Endometrium (tissue), 2 donors: ENCODE measurements at regions not wholly inside any gene's neighbourhood (a gene's known extent, or its start where the extent isn't known, plus 50 kb on each side); places are given as distances from the start of the nearest gene placed in this dataset.
A peak's percentile ranks its signal among the peaks of the same experiment; 100 is the strongest.
"Not testable (repeated sequence)": the region's sequence is repeated elsewhere in the genome, so short reads cannot be mapped to it uniquely, and the experiment has no call there.

Experiments used
- FAIRE-seq: peaks from 2 replicates; lab custom pipeline; 2012; peaks lifted over from hg19 to GRCh38; lab: Jason Lieb, UNC
- donor health status: control.
- donor health status: control.

DNA sequence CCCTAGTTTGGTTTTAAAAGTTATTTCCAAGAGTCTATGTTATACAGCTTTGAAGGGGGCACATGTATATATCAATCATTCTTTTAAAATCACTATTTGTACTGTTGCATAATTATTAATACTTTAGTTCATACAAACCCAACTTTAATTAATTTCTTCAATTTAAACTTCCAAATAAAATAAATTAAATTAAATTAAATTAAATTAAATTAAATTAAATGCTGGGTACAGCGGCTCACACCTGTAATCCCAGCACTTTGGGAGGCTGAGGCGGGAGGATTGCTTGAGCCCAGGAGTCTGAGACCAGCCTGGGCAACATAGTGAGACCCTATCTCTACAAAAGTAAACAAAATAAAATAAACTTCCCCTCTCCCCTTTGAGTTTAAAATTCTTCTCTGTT lies 98.9 kb upstream of the MYO10 start:
- not testable (repeated sequence) for FAIRE-seq

GRCh38 chr5:17037751-17038150 lies 101.7 kb upstream of the MYO10 start:
- FAIRE-seq, result no peak

GRCh38 chr5:17039170-17039569 lies 103.1 kb upstream of the MYO10 start:
- FAIRE-seq, result no peak

DNA sequence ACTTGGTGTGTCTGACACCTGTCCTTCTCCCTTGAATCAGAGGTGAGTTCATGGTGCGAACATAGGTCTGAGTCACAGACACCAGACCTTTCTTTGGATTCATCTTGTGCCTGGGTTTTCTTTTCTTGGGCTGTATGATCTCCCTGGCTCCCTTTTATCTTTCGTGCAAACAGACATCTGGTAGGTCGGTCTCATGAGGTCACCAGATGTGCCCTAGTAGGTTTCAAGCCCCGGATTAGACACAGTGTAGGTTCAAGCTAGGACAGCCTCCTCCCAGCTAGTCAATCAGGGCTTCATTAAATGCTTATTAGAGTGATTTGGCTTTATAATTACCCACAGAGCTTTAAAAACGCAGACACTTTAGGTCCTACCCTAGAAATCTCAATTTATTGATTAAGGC lies 106.0 kb upstream of the MYO10 start:
- FAIRE-seq, result no peak

- FAIRE-seq, result no peak
Measured at GRCh38 chr5:17046320-17046719, 110.2 kb upstream of the MYO10 start.

- no peak for FAIRE-seq
Measured at GRCh38 chr5:17050236-17050635, 114.1 kb upstream of the MYO10 start.

- no peak for FAIRE-seq
Measured at GRCh38 chr5:17054911-17055310, 118.8 kb upstream of the MYO10 start.

- no peak for FAIRE-seq
Measured at GRCh38 chr5:17056141-17056631, 120.1 kb upstream of the MYO10 start.

DNA sequence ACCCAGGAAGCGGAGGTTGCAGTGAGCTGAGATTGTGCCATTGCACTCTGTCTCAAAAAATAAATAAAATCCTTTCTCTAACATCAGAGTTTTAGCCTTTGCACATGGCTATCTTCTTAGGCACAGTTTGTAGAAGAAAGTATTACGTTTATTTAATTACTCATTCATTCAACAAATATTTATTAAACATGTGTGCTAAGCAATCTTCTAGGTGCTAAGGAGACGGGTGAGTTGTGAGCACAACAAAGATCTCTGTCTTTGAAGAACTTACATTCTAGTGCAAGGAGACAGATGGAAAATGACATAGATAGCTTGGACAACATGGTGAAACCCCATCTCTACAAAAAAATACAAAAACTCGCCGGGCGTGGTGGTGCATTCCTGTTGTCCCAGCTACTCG lies 122.3 kb upstream of the MYO10 start:
- no peak for FAIRE-seq

DNA sequence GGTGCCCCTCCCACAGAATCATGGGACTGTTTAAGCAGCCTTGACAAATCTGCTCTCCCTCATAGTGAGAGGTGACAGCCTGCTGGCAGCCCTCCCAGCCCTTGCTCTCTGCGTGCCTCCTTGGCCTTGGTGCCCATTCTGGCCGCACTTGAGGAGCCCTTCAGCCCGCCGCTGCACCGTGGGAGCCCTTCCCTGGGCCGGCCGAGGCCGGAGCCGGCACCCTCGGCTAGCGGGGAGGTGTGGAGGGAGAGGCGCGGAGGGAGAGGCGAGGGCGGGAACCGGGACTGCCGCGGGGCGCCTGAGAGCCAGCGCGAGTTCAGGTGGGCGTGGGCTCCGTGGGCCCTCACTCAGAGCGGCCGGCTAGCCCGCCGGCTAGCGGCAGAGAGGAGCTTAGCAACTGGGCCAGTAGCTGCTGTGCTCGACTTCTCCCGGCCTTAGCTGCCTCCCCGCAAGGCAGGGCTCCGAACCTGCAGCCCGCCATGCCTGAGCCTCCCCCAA lies 125.9 kb upstream of the MYO10 start:
- FAIRE-seq, result no peak

DNA sequence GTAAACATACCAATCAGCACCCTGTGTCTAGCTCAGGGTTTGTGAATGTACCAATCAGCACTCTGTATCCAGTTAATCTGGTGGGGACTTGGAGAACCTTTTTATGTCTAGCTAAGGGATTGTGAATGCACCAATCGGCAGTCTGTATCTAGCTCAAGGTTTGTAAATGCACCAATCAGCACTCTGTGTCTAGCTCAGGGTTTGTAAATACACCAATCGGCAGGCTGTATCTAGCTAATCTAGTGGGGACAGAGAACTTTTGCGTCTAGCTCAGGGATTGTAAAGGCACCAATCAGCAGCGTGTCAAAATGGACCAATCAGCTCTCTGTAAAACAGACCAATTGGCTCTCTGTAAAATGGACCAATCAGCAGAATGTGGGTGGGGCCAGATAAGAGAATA lies 126.7 kb upstream of the MYO10 start:
- not testable (repeated sequence) for FAIRE-seq

- no peak for FAIRE-seq
Measured at GRCh38 chr5:17064241-17064640, 128.2 kb upstream of the MYO10 start.

GRCh38 chr5:17065458-17065857 lies 129.4 kb upstream of the MYO10 start:
- no peak for FAIRE-seq

GRCh38 chr5:17066026-17066425 lies 129.9 kb upstream of the MYO10 start:
- FAIRE-seq, result not testable (repeated sequence)

GRCh38 chr5:17067657-17068392 lies 131.7 kb upstream of the MYO10 start:
- FAIRE-seq, result no peak

DNA sequence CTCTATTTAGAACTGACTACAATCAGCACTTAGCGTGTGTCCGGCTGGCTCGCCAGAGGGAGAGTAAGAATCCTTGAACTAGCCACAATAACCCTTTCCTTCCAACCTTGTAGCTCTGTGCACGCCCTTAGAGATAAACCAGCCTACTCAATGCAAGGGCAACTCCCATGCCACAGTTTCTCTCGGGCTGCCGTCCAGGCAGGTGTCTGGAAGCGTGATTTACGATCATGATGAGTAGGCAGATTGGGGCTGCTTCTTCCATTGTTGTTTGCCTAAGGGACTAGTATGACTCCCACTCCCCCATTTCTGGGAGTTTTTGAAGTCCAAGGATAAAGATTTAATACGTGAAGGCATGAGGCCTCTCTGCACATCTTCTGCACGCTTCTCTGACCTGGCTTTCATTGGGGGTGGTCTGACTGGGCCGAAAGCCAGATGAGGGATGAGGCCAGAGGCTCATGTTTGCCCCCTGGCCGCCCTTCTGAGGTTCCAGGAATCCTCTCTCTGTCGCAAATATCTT lies 134.0 kb upstream of the MYO10 start:
- FAIRE-seq, result no peak

DNA sequence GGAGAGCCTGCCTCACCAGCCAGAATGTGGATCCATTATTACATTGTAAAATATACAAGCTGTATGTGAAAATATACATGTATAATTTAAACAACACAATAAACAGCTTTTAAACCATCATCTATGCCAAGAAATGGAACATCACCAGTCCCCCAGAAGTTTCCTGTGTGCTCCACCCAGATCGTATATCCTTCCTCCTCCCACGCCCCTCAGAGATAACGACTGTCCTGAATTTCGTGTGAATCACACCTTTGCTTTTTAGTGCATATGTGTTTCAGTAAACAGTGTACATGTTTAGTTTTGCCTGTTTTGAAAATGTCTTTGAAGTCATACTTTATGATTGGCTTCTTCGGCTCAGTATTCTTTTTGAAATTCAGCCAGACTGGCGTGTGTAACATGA lies 134.6 kb upstream of the MYO10 start:
- FAIRE-seq, result no peak

DNA sequence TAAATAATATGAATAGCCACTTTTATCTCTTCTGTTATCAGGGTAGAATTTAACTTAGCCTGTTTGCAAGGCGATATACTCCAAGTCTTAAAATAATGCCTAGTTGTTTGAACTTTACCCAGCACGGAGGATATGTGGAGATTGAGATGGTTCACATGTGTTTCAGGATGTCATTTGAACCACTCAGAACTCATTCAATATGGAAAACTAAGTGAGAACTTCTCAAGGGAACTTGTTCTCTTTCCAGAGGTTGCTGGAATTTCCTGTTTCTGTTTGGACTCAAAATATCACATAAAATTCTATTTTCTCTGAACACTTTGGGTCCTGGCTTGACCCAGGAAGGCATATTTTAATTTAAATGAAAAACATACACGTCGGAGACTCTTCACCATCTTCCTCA lies 139.1 kb upstream of the MYO10 start:
- FAIRE-seq, result peak; percentile 80

GRCh38 chr5:17076272-17076671 lies 140.2 kb upstream of the MYO10 start:
- FAIRE-seq, result no peak

- no peak for FAIRE-seq
Measured at GRCh38 chr5:17077440-17078233, 139.8 kb upstream of the BASP1 start.

GRCh38 chr5:17079562-17079961 lies 137.9 kb upstream of the BASP1 start:
- no peak for FAIRE-seq

GRCh38 chr5:17080361-17080760 lies 137.1 kb upstream of the BASP1 start:
- no peak for FAIRE-seq

GRCh38 chr5:17081142-17081541 lies 136.3 kb upstream of the BASP1 start:
- FAIRE-seq, result peak; percentile 73
